Stimulated activated CD8-positive, alpha-beta memory T cell treated with anti-CD3 and anti-CD28 coated beads, Interleukin-2, amount 100 ng/mL, for 48 hours (primary cell): ENCODE measurements at regions not wholly inside any gene's neighbourhood (a gene's known extent, or its start where the extent isn't known, plus 50 kb on each side); places are given as distances from the start of the nearest gene placed in this dataset.
"Not testable (repeated sequence)": the region's sequence is repeated elsewhere in the genome, so short reads cannot be mapped to it uniquely, and the experiment has no call there.

Experiments used
- DNase-seq, 2 donors: peaks; one replicate each; pipeline ENCODE4 v3.0.0-alpha.2; 2020; ENCODE audit warnings: low read depth in 2 of 2

GRCh38 chr13:103908274-103908673 is 842.1 kb upstream of the SLC10A2 start:
- DNase-seq: no peak

- DNase-seq: no peak
Measured at GRCh38 chr13:103903790-103904189, 837.6 kb upstream of the SLC10A2 start.

GRCh38 chr13:103898481-103898880 is 832.3 kb upstream of the SLC10A2 start:
- no peak for DNase-seq

DNA sequence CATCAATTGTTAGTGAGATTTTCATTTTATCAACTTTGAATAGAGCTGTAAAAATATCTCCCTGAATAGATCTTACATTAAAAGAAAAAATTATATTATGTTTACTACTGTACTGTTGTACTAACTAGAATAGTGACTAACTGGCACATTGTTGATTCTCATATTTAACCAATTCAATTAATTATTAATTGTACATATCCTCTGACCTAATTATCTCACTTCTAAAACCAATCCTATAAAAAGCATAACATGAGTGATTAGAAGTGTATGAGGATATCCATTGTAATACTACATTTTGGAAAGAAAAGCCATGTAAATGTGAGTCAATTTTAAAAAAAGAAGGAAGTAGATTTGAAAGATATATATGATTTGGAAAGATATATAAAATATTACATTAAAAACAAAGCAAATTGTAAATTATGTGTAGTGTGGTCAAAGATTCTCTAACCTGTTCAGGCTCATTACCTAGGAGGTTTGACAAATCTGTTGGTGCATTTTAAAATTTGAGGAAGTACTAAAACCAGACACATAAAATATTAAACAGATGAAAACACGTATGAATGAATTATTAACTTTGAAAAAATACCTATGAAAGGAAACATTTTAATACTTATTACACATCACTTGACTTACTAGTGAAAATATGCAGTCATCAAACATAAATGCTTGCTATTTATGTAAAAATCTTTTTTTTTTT is 829.8 kb upstream of the SLC10A2 start:
- no peak for DNase-seq

- no peak for DNase-seq
Measured at GRCh38 chr13:103894626-103895025, 828.4 kb upstream of the SLC10A2 start.

DNA sequence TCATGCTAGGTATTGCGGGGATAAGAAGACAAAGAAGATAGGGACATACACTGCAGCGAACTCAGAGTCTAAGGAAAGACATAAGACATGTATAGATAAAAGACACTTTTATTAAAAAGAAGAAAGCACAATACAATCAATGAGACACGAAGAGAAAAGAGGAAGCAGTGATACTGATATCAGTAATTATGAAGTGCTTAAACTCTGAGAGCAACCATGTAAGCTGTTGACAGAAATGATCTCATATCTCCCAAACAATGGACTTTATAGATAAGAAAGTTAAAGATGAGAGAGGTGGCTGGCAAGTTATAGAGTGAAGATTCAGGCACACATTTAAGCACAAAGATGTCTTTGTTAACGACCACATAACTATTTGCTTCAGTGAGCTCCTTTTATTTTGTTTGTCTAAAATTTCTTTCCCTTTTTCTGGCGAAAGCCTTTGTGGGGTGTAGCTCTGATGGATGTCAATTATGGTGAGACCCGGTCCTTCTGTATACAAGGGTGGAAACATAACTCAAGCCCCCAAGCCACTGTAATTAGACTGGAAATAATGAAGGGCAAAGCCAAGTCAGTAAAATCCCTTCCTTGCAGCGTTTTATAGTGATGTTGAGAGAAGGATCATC is 818.0 kb upstream of the SLC10A2 start:
- DNase-seq: no peak

- DNase-seq: no peak
Measured at GRCh38 chr13:103883698-103884097, 817.5 kb upstream of the SLC10A2 start.

DNA sequence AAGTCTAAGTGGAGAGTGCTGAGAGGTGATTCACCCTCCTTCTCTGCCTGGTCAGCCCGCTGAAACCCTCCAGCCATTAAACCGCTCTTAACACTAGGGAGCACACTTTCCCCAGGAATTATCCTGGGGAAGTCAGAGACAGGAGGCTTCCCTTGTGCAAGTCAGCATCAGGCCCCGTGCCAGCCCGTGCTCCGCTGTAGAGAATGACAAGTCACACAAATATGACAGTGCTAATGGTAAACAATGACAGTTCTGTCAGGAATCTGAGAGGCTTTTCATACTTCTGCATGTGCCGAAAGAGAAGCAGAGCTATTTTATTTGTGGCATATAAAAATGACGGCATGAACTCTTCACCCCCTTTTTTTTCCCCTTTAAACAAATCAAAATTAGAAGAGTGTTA is 816.9 kb upstream of the SLC10A2 start:
- DNase-seq: no peak

DNA sequence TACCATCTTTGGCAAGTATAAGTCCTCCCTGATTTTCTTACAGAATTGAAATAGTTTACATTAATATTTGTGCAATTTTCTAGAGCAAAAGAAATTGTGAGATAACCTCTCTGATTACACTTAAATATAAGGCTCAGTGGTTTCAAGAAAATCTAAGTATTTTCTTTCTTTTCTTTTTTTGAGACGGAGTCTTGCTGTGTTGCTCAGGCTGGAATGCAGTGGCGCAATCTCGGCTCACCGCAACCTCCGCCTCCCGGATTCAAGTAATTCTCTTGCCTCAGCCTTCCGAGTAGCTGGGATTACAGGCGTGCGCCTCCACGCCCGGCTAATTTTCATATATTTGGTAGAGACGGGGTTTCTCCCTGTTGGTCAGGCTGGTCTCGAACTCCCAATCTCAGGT is 813.9 kb upstream of the SLC10A2 start:
- DNase-seq: not testable (repeated sequence)

DNA sequence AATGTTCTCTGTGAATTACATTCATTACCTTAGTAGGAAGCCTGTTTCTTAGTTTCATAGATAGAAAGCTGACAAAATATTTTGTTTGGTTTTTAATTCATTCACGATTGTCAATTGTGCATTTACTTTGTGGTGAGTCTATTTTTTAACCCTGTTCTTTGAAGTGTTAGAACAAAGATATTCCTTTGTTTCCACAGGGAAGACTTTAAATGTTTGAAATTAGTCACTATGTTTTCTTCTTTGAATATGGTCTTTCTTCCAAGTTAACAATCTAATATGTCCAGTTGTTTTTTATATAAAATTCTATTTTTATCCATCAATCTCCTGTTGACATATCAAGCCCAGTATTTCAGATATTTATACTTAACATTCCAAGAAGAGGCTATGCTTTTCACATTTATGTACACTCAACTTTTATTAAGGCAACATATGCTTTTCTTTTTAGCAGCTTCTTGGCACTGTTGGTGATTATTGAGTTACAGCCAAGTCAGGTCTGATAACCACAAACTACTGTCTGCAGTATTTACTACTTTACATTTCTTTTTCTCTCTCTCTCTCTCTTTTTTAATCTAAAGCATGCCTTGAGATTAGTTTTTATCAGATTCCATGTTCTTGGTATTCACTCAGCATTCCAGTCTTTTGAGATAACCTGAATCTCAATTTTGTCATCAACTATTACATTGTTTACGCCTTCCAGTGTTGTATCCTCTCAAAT is 812.8 kb upstream of the SLC10A2 start:
- DNase-seq: no peak

DNA sequence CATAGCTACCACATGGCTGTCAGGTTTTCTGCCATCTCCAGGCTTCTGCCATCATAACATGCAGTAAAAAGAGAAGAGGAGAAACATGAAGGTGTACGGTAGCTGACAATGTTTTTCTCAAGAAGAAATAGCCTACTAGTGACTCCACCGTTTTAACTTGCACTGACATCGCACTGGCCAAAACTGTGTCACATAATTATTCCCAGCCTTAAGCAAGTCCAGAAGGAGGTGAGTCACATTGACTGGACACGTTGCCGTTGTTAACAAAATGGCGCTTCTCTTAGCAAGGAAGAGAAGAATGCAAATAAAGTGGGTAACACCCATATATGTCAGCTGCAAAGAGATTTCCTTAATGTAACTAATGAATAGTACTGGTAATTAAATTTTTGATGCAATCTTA is 810.4 kb upstream of the SLC10A2 start:
- no peak for DNase-seq

GRCh38 chr13:103873725-103874124 is 807.5 kb upstream of the SLC10A2 start:
- no peak for DNase-seq

DNA sequence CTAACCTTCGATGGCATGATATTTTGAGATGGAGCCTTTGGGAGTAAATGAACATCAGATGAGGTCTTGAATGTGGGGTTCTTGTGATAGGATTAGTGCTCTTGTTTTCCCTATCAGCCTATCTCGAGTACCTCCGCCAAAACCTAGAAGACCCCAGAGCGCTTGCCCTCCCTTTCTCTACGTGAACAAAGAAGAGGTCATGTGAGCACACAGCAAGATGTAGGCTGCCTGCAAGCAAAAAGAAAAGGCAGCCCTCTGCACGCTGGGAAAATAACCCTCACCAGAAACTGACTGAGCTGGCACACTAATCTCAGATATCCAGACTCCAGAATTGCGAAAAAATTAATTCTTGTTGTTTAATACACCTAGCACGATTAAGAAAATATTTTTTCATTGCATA is 799.8 kb upstream of the SLC10A2 start:
- no peak for DNase-seq

DNA sequence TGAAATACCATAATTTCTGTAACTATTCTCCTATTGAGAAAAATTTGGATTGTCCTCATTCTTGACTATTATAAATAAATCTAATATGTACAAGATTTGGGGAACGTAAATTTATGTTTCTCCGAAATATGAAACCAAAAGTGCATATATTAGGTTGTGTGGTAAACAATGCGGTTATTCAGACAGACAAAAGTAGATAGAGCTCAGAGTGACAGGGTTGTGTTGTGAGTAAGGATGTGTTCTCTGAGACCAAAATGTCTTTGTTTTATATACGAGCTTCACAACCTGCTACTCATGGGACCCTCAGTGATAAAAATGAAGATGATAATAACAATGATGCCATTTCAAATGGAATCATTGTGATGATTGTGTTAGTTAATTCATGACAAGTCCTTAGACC is 796.3 kb upstream of the SLC10A2 start:
- DNase-seq: no peak

GRCh38 chr13:103859952-103860351 is 793.7 kb upstream of the SLC10A2 start:
- no peak for DNase-seq

- no peak for DNase-seq
Measured at GRCh38 chr13:103852036-103852435, 785.8 kb upstream of the SLC10A2 start.

GRCh38 chr13:103844471-103844870 is 778.3 kb upstream of the SLC10A2 start:
- no peak for DNase-seq

GRCh38 chr13:103839460-103839859 is 773.2 kb upstream of the SLC10A2 start:
- DNase-seq: no peak

- no peak for DNase-seq
Measured at GRCh38 chr13:103835052-103835451, 768.8 kb upstream of the SLC10A2 start.

DNA sequence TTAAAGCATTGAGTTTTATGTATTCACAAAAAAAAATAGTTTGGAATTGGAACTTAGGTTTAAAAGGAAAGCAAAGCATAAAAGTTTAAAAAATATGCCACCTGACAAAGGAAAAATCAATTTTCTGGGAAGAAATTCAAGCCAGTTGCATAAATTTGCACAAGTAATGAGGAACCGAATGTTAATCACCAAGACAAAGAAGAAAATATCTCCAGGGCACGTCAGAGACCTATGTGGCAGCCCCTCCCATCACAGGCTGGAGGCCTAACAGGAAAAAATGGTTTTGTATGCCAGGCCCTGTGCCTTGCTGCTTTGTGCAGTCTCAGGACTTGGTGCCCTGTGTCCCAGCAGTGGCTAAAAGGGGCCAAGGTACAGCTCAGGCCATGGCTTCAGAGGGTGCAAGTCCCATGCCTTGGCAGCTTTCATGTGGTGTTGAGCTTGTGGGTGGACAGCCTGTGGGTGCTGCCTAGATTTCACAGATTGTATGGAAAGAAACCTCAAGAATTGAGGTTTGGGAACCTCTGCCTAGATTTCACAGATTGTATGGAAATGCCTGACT is 767.2 kb upstream of the SLC10A2 start:
- DNase-seq: no peak

DNA sequence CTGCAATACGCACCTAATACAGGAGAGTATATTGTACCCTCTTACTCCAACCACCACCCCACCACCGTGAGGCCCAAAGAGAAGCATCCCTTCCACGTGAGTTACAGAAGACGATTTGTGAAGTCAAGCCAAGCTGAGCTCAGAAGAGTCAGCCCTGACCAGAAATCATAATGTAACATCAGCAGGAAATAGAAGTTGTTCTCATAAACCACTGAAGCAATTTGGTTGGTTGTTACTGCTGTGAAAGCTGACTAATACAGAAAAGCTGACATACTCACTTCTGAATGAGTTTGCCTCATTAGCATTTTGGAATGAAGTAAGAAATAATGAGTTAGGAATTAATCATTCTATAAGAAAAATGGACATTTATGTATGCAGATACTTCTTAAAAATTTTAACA is 749.4 kb upstream of the SLC10A2 start:
- DNase-seq: no peak

GRCh38 chr13:103812971-103813370 is 746.8 kb upstream of the SLC10A2 start:
- no peak for DNase-seq

GRCh38 chr13:103812558-103812957 is 746.3 kb upstream of the SLC10A2 start:
- no peak for DNase-seq
